ENCODE measurements at regions not wholly inside any gene's neighbourhood (a gene's known extent, or its start where the extent isn't known, plus 50 kb on each side); places are given as distances from the start of the nearest gene placed in this dataset.

DNA sequence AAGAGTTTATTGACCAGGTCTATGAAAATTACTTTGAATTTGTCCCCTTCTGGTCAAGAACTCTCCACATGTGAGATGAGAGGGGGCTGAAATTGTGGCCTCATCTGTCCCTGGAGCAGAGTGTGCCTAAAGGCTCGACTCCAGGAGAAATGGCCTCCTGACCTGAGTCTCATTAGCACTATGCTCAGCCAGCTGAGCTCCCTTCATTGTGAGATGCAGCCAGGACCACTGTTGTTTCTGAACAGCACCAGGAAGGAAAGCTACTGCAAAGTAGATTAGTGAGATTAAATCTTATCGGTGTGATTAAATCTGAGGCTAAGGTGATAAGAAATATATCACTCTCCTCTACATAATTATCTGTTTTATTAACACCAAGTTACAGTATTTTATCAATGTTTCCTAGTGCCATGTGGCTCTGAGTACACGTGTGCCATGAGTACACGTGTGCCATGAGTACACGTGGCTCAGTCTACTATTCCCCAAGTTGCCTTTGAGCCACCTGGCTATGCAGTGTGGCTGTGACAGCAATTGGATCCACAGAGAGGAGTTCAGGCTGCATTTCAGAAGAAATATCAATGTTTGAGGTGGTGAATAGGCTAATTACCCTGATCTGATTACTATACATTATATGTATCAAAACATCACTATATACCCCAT lies 126.9 kb downstream of the IPMK start:
- in situ Hi-C loops (cut with HindIII; ENCODE audit: low pct_ligation_motif_present, low sequenced_read_pairs): no loop called here
- no peak for DNase-seq
- Histone ChIP-seq H3K36me3 (replicated peaks) (no peaks in the 10 kb centered on the region), H3K27ac (no peak overlapping the region), H3K4me3 (ENCODE audit: low read depth, low read length) (no peak overlapping the region), H3K27me3 (replicated peaks) (no peaks in the 10 kb centered on the region)
- TF ChIP-seq, protein P1, sequence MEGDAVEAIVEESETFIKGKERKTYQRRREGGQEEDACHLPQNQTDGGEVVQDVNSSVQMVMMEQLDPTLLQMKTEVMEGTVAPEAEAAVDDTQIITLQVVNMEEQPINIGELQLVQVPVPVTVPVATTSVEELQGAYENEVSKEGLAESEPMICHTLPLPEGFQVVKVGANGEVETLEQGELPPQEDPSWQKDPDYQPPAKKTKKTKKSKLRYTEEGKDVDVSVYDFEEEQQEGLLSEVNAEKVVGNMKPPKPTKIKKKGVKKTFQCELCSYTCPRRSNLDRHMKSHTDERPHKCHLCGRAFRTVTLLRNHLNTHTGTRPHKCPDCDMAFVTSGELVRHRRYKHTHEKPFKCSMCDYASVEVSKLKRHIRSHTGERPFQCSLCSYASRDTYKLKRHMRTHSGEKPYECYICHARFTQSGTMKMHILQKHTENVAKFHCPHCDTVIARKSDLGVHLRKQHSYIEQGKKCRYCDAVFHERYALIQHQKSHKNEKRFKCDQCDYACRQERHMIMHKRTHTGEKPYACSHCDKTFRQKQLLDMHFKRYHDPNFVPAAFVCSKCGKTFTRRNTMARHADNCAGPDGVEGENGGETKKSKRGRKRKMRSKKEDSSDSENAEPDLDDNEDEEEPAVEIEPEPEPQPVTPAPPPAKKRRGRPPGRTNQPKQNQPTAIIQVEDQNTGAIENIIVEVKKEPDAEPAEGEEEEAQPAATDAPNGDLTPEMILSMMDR (IDR thresholded peaks at IDR 0.05; ENCODE audit: low read depth, low read length, missing control alignments): no peak

GRCh38 chr10:58140054-58140453 lies 127.6 kb downstream of the IPMK start:
- H3K27me3 ChIP-seq (replicated peaks): no peaks in the 10 kb centered on the region

DNA sequence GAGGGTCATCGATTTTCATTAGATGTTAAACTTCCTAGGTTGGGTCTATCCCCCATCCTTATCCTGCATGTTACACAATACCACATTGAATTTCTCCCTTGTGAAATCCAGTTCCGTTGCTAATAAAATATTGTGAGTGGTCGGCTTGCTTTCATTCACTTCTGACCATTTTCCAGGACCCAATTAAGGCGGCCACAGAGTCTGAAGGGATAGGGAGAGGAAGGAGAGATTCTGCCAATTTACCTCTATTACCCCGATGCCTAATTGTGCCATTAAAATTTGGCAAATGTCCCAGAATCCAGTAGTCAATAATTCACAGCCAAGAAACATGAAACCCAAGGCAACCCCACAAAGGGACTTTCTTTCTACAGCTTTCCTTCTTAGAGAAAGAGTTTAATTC lies 129.9 kb downstream of the IPMK start:
- no peak for DNase-seq
- Histone ChIP-seq H3K27ac (no peak overlapping the region), H3K27me3 (replicated peaks) (no peaks in the 10 kb centered on the region), H3K4me3 (ENCODE audit: low read depth, low read length) (no peak overlapping the region), H3K36me3 (replicated peaks) (no peaks in the 10 kb centered on the region)
- in situ Hi-C loops (cut with HindIII; ENCODE audit: low pct_ligation_motif_present, low sequenced_read_pairs): no loop called here
- TF ChIP-seq, protein P1 (IDR thresholded peaks at IDR 0.05; ENCODE audit: low read depth, low read length, missing control alignments): no peak

More at GRCh38 chr10:58140054-58140453, 127.6 kb downstream of the IPMK start:
- H3K27ac ChIP-seq: no peak overlapping the region
- H3K4me3 ChIP-seq (ENCODE audit: low read depth, low read length): no peak overlapping the region
- H3K36me3 ChIP-seq (replicated peaks): no peaks in the 10 kb centered on the region
- TF ChIP-seq, protein P1 (IDR thresholded peaks at IDR 0.05; ENCODE audit: low read depth, low read length, missing control alignments): no peak
- in situ Hi-C loops (cut with HindIII; ENCODE audit: low pct_ligation_motif_present, low sequenced_read_pairs): no loop called here
- DNase-seq: no peak

DNA sequence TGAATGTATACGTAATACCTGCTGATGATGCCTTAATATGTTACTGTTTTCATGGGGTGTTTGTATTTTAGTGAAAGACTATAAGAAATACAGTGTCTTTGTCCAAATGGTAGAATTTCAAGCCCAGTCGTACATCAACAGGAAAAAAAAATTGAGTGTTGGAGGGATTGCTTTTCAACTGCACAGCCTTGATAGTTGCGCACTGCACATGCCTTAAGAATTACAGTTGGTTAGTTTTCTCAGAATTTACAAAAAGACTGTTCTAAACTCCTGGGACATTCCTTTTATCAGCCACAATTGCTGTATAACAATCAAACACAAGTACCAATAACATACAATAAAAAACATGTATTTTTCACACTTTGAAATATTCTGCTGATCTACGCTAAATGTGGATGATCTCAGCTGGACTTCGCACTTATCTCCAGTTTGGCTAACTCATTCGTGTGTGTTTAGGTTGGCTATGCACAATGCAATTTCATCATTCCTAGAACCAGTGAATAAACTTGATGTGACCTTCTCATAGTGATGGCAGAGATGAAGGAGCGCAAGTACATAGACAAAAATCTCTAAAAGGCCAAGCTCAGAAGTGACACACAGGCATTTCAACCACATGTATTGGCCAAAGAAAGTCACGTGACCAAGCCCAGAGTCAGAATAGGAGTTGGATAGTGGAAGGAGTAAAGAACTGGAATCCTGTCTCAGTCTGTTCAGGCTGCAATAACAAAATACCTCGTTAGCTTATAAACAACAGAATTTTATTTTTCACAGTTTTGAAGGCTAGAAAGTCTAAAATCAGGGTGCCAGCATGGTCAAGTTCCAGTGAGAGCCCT lies 152.3 kb downstream of the IPMK start:
- no peaks in the 10 kb centered on the region for H3K36me3 ChIP-seq (replicated peaks)
- H3K4me3 ChIP-seq (ENCODE audit: low read depth, low read length): no peak overlapping the region
- no peak overlapping the region for H3K27ac ChIP-seq
- in situ Hi-C loops (cut with HindIII; ENCODE audit: low pct_ligation_motif_present, low sequenced_read_pairs): no loop called here
- no peak for DNase-seq
- no peaks in the 10 kb centered on the region for H3K27me3 ChIP-seq (replicated peaks)
- TF ChIP-seq, protein P1 (IDR thresholded peaks at IDR 0.05; ENCODE audit: low read depth, low read length, missing control alignments): no peak

- Histone ChIP-seq H3K27ac (no peak overlapping the region), H3K4me3 (ENCODE audit: low read depth, low read length) (no peak overlapping the region), H3K36me3 (replicated peaks) (no peaks in the 10 kb centered on the region), H3K27me3 (replicated peaks) (no peaks in the 10 kb centered on the region)
- no peak for DNase-seq
- TF ChIP-seq, protein P1 (IDR thresholded peaks at IDR 0.05; ENCODE audit: low read depth, low read length, missing control alignments): no peak
- in situ Hi-C loops (cut with HindIII; ENCODE audit: low pct_ligation_motif_present, low sequenced_read_pairs): no loop called here
Measured at GRCh38 chr10:58109731-58110130, 158.0 kb downstream of the IPMK start.

Data from brain microvascular endothelial cell (primary cell).